Peyer's patch (tissue), 4 donors: ENCODE measurements at regions not wholly inside any gene's neighbourhood (a gene's known extent, or its start where the extent isn't known, plus 50 kb on each side); places are given as distances from the start of the nearest gene placed in this dataset.

Source experiments
- CTCF ChIP-seq, 6 experiments: fragments of 450-650 bp in 4 of 6; fragments of 200-600 bp in 2 of 6; sonication (generic) in 1 of 6; IDR thresholded peaks; one replicate each; pipeline ENCODE4 v1.5.1; 2017 to 2019; ENCODE audit warnings: antibody characterized with exemption in 6 of 6, mild to moderate bottlenecking in 3 of 6, moderate library complexity in 1 of 6
- POLR2A ChIP-seq, 2 donors: fragments of 450-650 bp; IDR thresholded peaks; one replicate each; pipeline ENCODE4 v1.5.1; 2017; ENCODE audit warnings: antibody characterized with exemption in 2 of 2, mild to moderate bottlenecking in 2 of 2, moderate library complexity in 2 of 2

- TF ChIP-seq POLR2A (IDR thresholded peaks at IDR 0.05) (no peak), CTCF (IDR thresholded peaks at IDR 0.05) (no peak)
These were observed 114.5 kb downstream of the MBL2 start for GRCh38 chr10:52658112-52658511.
